ENCODE measurements at regions not wholly inside any gene's neighbourhood (a gene's known extent, or its start where the extent isn't known, plus 50 kb on each side); places are given as distances from the start of the nearest gene placed in this dataset.

DNA sequence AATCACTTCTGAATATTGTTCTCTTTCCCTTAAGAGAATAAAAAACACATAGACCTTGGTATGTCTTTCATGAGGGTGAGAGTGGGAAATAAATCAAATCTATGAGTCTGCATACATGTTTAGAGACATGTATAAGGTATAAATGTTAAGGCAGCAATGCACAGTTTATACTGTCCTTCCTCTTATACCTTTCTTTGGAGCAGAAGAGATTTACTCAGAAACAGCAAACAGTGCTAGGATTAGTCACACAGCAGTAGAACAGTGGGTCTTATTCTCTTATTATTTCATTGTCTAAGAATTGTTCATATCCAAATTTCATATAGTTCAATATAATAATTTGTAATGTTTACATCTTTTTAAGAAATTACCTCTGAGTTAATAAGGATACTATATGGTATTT, 126.7 kb upstream of the TMEM196 start:
- no peak overlapping the region for H2BK120ac ChIP-seq (replicated peaks; ENCODE audit: low read depth, low read length)

More for the DNA sequence above, 126.7 kb upstream of the TMEM196 start:
- Histone ChIP-seq H3K14ac (ENCODE audit: insufficient read length) (no peak overlapping the region), H4K91ac (replicated peaks; ENCODE audit: insufficient read length, low read length) (no peak overlapping the region), H3K23me2 (ENCODE audit: low read depth, low read length) (no peaks in the 10 kb centered on the region), H2AK5ac (ENCODE audit: low read depth, low read length) (no peak overlapping the region), H3K9ac (replicated peaks in 1 of 4; ENCODE audit: extremely low read depth in 1 of 4, low read depth in 3 of 4, low read length in 3 of 4) (no peak overlapping the region), H3K4ac (replicated peaks; ENCODE audit: insufficient read length, low read depth, low read length) (no peak overlapping the region), H2BK20ac (ENCODE audit: low read length) (no peak overlapping the region), H3K27me3 (replicated peaks in 1 of 4; ENCODE audit: control insufficient read depth in 3 of 4, extremely low read depth in 1 of 4, insufficient read depth in 3 of 4, low read length in 3 of 4) (no peaks in the 10 kb centered on the region), H4K20me1 (replicated peaks in 1 of 2; ENCODE audit: control insufficient read depth in 1 of 2, insufficient read depth in 2 of 2, low read length in 2 of 2) (no peaks in the 10 kb centered on the region), H3K23ac (ENCODE audit: insufficient read length) (no peak overlapping the region), H3K79me1 (ENCODE audit: low read depth, low read length) (no peaks in the 10 kb centered on the region), H3K18ac (ENCODE audit: extremely low read depth, low read length) (no peak overlapping the region), H3K27ac (ENCODE audit: low read depth, low read length) (no peak overlapping the region), H2BK15ac (ENCODE audit: low read length) (no peak overlapping the region), H3K4me1 (replicated peaks in 1 of 4; ENCODE audit: control insufficient read depth in 3 of 4, insufficient read depth in 4 of 4, low read length in 3 of 4) (no peaks in the 10 kb centered on the region), H3K36me3 (ENCODE audit: control insufficient read depth in 2 of 4, insufficient read depth in 4 of 4, low read length in 3 of 4) (peaks cover 0 to 3% (median 0%) of the 10 kb centered on the region in 4 experiments; a peak in 2 of 8 replicates), H2AFZ (ENCODE audit: low read length) (no peak overlapping the region), H3K4me2 (ENCODE audit: insufficient read depth in 1 of 2, low read depth in 2 of 2, low read length in 2 of 2) (no peak overlapping the region), H3K56ac (replicated peaks; ENCODE audit: insufficient read length, low read depth, low read length) (no peak overlapping the region), H2BK5ac (ENCODE audit: low read depth, low read length) (no peak overlapping the region), H3K79me2 (ENCODE audit: control insufficient read depth in 1 of 2, insufficient read depth in 2 of 2, low read length in 2 of 2) (no peaks in the 10 kb centered on the region), H2BK12ac (ENCODE audit: low read depth, low read length) (no peak overlapping the region), H3K4me3 (ENCODE audit: extremely low read depth in 1 of 4, insufficient read depth in 2 of 4, low read depth in 3 of 4, low read length in 4 of 4) (no peak overlapping the region), H4K8ac (ENCODE audit: extremely low read depth, insufficient read depth, low read length) (no peak overlapping the region), H3K9me3 (ENCODE audit: insufficient read depth in 2 of 2, low read depth in 1 of 2, low read length in 1 of 2) (peaks cover 3 to 9% of the 10 kb centered on the region in 2 experiments), H4K5ac (ENCODE audit: insufficient read length, low read depth, low read length) (no peak overlapping the region)
- TF ChIP-seq KDM5A (IDR thresholded peaks at IDR 0.05; ENCODE audit: low read length) (no peak), CBX8 (IDR thresholded peaks at IDR 0.05; ENCODE audit: borderline replicate concordance, low read depth, low read length) (no peak), BACH1 (IDR thresholded peaks at IDR 0.05; ENCODE audit: low read length) (no peak), TAF7 (optimal IDR thresholded peaks at IDR 0.05; ENCODE audit: borderline replicate concordance, low read depth, low read length) (no peak), CTBP2 (IDR thresholded peaks at IDR 0.05; ENCODE audit: borderline replicate concordance, insufficient read depth, insufficient read length, low read length) (no peak), SIRT6 (IDR thresholded peaks at IDR 0.05; ENCODE audit: low read length) (no peak), KDM1A (IDR thresholded peaks at IDR 0.05; ENCODE audit: borderline replicate concordance, low read length) (no peak), NANOG (IDR thresholded peaks at IDR 0.05; ENCODE audit: insufficient read depth, low read depth, low read length, poor library complexity, severe bottlenecking) (no peak), FOSL1 (IDR thresholded peaks at IDR 0.05; ENCODE audit: insufficient read depth, low read depth, low read length) (no peak), CBX5 (IDR thresholded peaks at IDR 0.05; ENCODE audit: low read depth, low read length) (no peak), ZNF274 (IDR thresholded peaks at IDR 0.05; ENCODE audit: borderline replicate concordance, extremely low read depth, low read length) (no peak), BRCA1 (IDR thresholded peaks at IDR 0.05; ENCODE audit: low read depth, low read length) (no peak)
- POLR2A ChIA-PET (ENCODE audit: partially characterized antibody): no interaction called here
- DNase-seq (ENCODE audit: low read depth in 1 of 2, low spot score in 2 of 2) (no peak), FAIRE-seq (no peak)
- CTCF ChIA-PET (ENCODE audit: partially characterized antibody): no interaction called here

All from H1 (cell line).